PC-9 (cell line): ENCODE measurements at regions not wholly inside any gene's neighbourhood (a gene's known extent, or its start where the extent isn't known, plus 50 kb on each side); places are given as distances from the start of the nearest gene placed in this dataset.

Source experiments
- EZH2 ChIP-seq: fragments of 200-600 bp; sonication (generic); IDR thresholded peaks from 2 replicates; pipeline ENCODE4 v1.8.0; 2017; ENCODE audit warnings: antibody characterized with exemption, low read depth
- TF ChIP-seq, protein P1 (sequence below): fragments of 200-600 bp; sonication (generic); conservative IDR thresholded peaks from 2 replicates; pipeline ENCODE4 v1.6.1; 2017; ENCODE audit warnings: mixed run types, antibody characterized with exemption, mild to moderate bottlenecking, moderate library complexity

- TF ChIP-seq, protein P1, sequence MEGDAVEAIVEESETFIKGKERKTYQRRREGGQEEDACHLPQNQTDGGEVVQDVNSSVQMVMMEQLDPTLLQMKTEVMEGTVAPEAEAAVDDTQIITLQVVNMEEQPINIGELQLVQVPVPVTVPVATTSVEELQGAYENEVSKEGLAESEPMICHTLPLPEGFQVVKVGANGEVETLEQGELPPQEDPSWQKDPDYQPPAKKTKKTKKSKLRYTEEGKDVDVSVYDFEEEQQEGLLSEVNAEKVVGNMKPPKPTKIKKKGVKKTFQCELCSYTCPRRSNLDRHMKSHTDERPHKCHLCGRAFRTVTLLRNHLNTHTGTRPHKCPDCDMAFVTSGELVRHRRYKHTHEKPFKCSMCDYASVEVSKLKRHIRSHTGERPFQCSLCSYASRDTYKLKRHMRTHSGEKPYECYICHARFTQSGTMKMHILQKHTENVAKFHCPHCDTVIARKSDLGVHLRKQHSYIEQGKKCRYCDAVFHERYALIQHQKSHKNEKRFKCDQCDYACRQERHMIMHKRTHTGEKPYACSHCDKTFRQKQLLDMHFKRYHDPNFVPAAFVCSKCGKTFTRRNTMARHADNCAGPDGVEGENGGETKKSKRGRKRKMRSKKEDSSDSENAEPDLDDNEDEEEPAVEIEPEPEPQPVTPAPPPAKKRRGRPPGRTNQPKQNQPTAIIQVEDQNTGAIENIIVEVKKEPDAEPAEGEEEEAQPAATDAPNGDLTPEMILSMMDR = no peak
- TF ChIP-seq EZH2 = no peak
Observed at GRCh38 chr12:115828168-115828567, 449.3 kb downstream of the MED13L start.
